Prostate gland (tissue), 2 donors: ENCODE measurements at regions not wholly inside any gene's neighbourhood (a gene's known extent, or its start where the extent isn't known, plus 50 kb on each side); places are given as distances from the start of the nearest gene placed in this dataset.

Experiments used
- DNase-seq: peaks from one replicate; pipeline ENCODE4 v3.0.0-alpha.2; 2019; ENCODE audit warnings: low spot score
- H3K27ac ChIP-seq, 2 donors: fragments of 200-600 bp; sonication (generic); 2 replicates each; pipeline ENCODE4 v1.5.1; 2017 to 2019
- H3K27me3 ChIP-seq: fragments of 200-600 bp; sonication (generic); replicated peaks from 2 replicates; pipeline ENCODE4 v1.5.1; 2019; ENCODE audit not compliant: insufficient read depth
- H3K36me3 ChIP-seq, 2 donors: fragments of 200-600 bp; sonication (generic); 1 replicate in 1 of 2; 2 replicates in 1 of 2; pipeline versions ENCODE4 v1.5.1 to v1.8.1; 2017 to 2019
- H3K4me1 ChIP-seq: fragments of 200-600 bp; sonication (generic); replicated peaks from 2 replicates; pipeline ENCODE4 v1.5.1; 2019
- H3K4me3 ChIP-seq, 2 donors: fragments of 200-600 bp; sonication (generic); 2 replicates each; pipeline ENCODE4 v1.5.1; 2017 to 2019
- H3K9me3 ChIP-seq: fragments of 200-600 bp; sonication (generic); 2 replicates; pipeline ENCODE4 v1.5.1; 2017
- CTCF ChIP-seq, 4 experiments: fragments of 200-600 bp in 2 of 4; fragments of 450-650 bp in 2 of 4; sonication (generic) in 2 of 4; IDR thresholded peaks; 1 replicate in 3 of 4; 2 replicates in 1 of 4; pipeline ENCODE4 v1.5.1; 2016 to 2019; ENCODE audit warnings: antibody characterized with exemption in 4 of 4, mild to moderate bottlenecking in 2 of 4, moderate library complexity in 2 of 4
- POLR2A ChIP-seq: fragments of 450-650 bp; IDR thresholded peaks from one replicate; pipeline ENCODE4 v1.6.1; 2016; ENCODE audit warnings: antibody characterized with exemption, mild to moderate bottlenecking
- POLR2AphosphoS5 ChIP-seq: sonication (generic); formaldehyde crosslinking; IDR thresholded peaks from one replicate; pipeline ENCODE4 v1.6.1; 2017; ENCODE audit warnings: antibody characterized with exemption
- WGBS: methylation state at CpG from one replicate; pipeline ENCODE4 v1.1.5; 2018; 5-methylcytosine and 5-hydroxymethylcytosine counted together
- intact Hi-C: fragments of 100-400 bp; cut with DNase I; formaldehyde crosslinking; loops from one replicate; pipeline ENCODE4 v1.14.2; 2022

GRCh38 chr18:24995755-24996154 lies 356.2 kb downstream of the ZNF521 start:
- WGBS = 74% methylated on average over 2 of the region's 2 CpGs
- Histone ChIP-seq H3K4me1 (no peaks in the 10 kb centered on the region), H3K27ac (no peak overlapping the region), H3K27me3 (no peaks in the 10 kb centered on the region), H3K36me3 (no peaks in the 10 kb centered on the region), H3K9me3 (no peaks in the 10 kb centered on the region), H3K4me3 (no peak overlapping the region)
- no peak for DNase-seq
- TF ChIP-seq POLR2A (no peak), CTCF (IDR thresholded peaks at IDR 0.05) (no peak), POLR2AphosphoS5 (no peak)
- intact Hi-C loops = no loop called here

GRCh38 chr18:24999650-25000267 lies 352.2 kb downstream of the ZNF521 start:
- Histone ChIP-seq H3K36me3 (no peaks in the 10 kb centered on the region), H3K27me3 (no peaks in the 10 kb centered on the region), H3K27ac (no peak overlapping the region), H3K4me3 (no peak overlapping the region), H3K9me3 (no peaks in the 10 kb centered on the region), H3K4me1 (no peaks in the 10 kb centered on the region)
- DNase-seq = no peak
- intact Hi-C loops = no loop called here
- TF ChIP-seq POLR2AphosphoS5 (no peak), POLR2A (no peak), CTCF (IDR thresholded peaks at IDR 0.05) (no peak)
- WGBS = 96% methylated on average over 3 of the region's 3 CpGs

- WGBS = 65% methylated on average over 2 of the region's 2 CpGs
- intact Hi-C loops = no loop called here
- Histone ChIP-seq H3K27me3 (no peaks in the 10 kb centered on the region), H3K4me3 (no peak overlapping the region), H3K36me3 (no peaks in the 10 kb centered on the region), H3K9me3 (no peaks in the 10 kb centered on the region), H3K4me1 (no peaks in the 10 kb centered on the region), H3K27ac (no peak overlapping the region)
- no peak for DNase-seq
- TF ChIP-seq POLR2AphosphoS5 (no peak), POLR2A (no peak), CTCF (IDR thresholded peaks at IDR 0.05) (no peak)
These were observed 350.2 kb downstream of the ZNF521 start for GRCh38 chr18:25001803-25002202.

- DNase-seq = no peak
- Histone ChIP-seq H3K36me3 (no peaks in the 10 kb centered on the region), H3K4me3 (no peak overlapping the region), H3K9me3 (no peaks in the 10 kb centered on the region), H3K27ac (no peak overlapping the region), H3K27me3 (no peaks in the 10 kb centered on the region), H3K4me1 (no peaks in the 10 kb centered on the region)
- TF ChIP-seq CTCF (IDR thresholded peaks at IDR 0.05) (no peak), POLR2AphosphoS5 (no peak), POLR2A (no peak)
- WGBS = 67% methylated on average over 6 of the region's 6 CpGs
- intact Hi-C loops = no loop called here
These were observed 346.2 kb downstream of the ZNF521 start for GRCh38 chr18:25005541-25006403.
